ENCODE measurements at regions not wholly inside any gene's neighbourhood (a gene's known extent, or its start where the extent isn't known, plus 50 kb on each side); places are given as distances from the start of the nearest gene placed in this dataset.

GRCh38 chr9:26530841-26531240 is 361.8 kb downstream of the CAAP1 start:
- H3K27ac ChIP-seq (ENCODE audit: insufficient read depth in 1 of 2, low read depth in 1 of 2, low read length in 2 of 2, poor library complexity in 1 of 2, severe bottlenecking in 2 of 2), result no peak overlapping the region
- H3K4me1 ChIP-seq (ENCODE audit: control extremely low read depth in 1 of 4, control insufficient read depth in 4 of 4, insufficient read depth in 4 of 4, low read length in 3 of 4), result no peaks in the 10 kb centered on the region
- no peak for DNase-seq
- POLR2A ChIA-PET, result no interaction called here
- 90% methylated on average over 2 of the region's 2 CpGs for WGBS (ENCODE audit: insufficient coverage)
- no peak overlapping the region for H3K4me3 ChIP-seq (ENCODE audit: control insufficient read depth in 1 of 7, extremely low read depth in 1 of 7, insufficient read depth in 4 of 7, low read depth in 2 of 7, low read length in 6 of 7)
- no peaks in the 10 kb centered on the region for H3K27me3 ChIP-seq (replicated peaks in 2 of 5; ENCODE audit: control insufficient read depth in 4 of 5, insufficient read depth in 5 of 5, low read length in 4 of 5)
- CTCF ChIA-PET, result no interaction called here
- H3K9me3 ChIP-seq (ENCODE audit: control extremely low read depth in 1 of 5, control insufficient read depth in 4 of 5, insufficient read depth in 2 of 5, low read depth in 1 of 5, low read length in 4 of 5), result peaks cover 0 to 2% (median 0%) of the 10 kb centered on the region in 5 experiments
- H3K36me3 ChIP-seq (ENCODE audit: control insufficient read depth in 4 of 4, insufficient read depth in 4 of 4, low read length in 3 of 4), result no peaks in the 10 kb centered on the region

- no peak for DNase-seq
- Histone ChIP-seq H3K27ac (ENCODE audit: insufficient read depth in 1 of 2, low read depth in 1 of 2, low read length in 2 of 2, poor library complexity in 1 of 2, severe bottlenecking in 2 of 2) (no peak overlapping the region), H3K36me3 (ENCODE audit: control insufficient read depth in 4 of 4, insufficient read depth in 4 of 4, low read length in 3 of 4) (no peaks in the 10 kb centered on the region), H3K9me3 (ENCODE audit: control extremely low read depth in 1 of 5, control insufficient read depth in 4 of 5, insufficient read depth in 2 of 5, low read depth in 1 of 5, low read length in 4 of 5) (peaks cover 0 to 2% (median 0%) of the 10 kb centered on the region in 5 experiments), H3K4me3 (ENCODE audit: control insufficient read depth in 1 of 7, extremely low read depth in 1 of 7, insufficient read depth in 4 of 7, low read depth in 2 of 7, low read length in 6 of 7) (no peak overlapping the region), H3K27me3 (replicated peaks in 2 of 5; ENCODE audit: control insufficient read depth in 4 of 5, insufficient read depth in 5 of 5, low read length in 4 of 5) (no peaks in the 10 kb centered on the region), H3K4me1 (ENCODE audit: control extremely low read depth in 1 of 4, control insufficient read depth in 4 of 4, insufficient read depth in 4 of 4, low read length in 3 of 4) (no peaks in the 10 kb centered on the region)
- CTCF ChIA-PET, result no interaction called here
- POLR2A ChIA-PET, result no interaction called here
- 87% methylated on average over 3 of the region's 4 CpGs for WGBS (ENCODE audit: insufficient coverage)
These were observed 364.7 kb downstream of the CAAP1 start for GRCh38 chr9:26527931-26528330.

GRCh38 chr9:26524267-26524666 is 368.3 kb downstream of the CAAP1 start:
- POLR2A ChIA-PET, result no interaction called here
- CTCF ChIA-PET, result no interaction called here
- H3K36me3 ChIP-seq (ENCODE audit: control insufficient read depth in 4 of 4, insufficient read depth in 4 of 4, low read length in 3 of 4), result no peaks in the 10 kb centered on the region
- no peak overlapping the region for H3K4me3 ChIP-seq (ENCODE audit: control insufficient read depth in 1 of 7, extremely low read depth in 1 of 7, insufficient read depth in 4 of 7, low read depth in 2 of 7, low read length in 6 of 7)
- no peak overlapping the region for H3K27ac ChIP-seq (ENCODE audit: insufficient read depth in 1 of 2, low read depth in 1 of 2, low read length in 2 of 2, poor library complexity in 1 of 2, severe bottlenecking in 2 of 2)
- H3K4me1 ChIP-seq (ENCODE audit: control extremely low read depth in 1 of 4, control insufficient read depth in 4 of 4, insufficient read depth in 4 of 4, low read length in 3 of 4), result no peaks in the 10 kb centered on the region
- no peaks in the 10 kb centered on the region for H3K27me3 ChIP-seq (replicated peaks in 2 of 5; ENCODE audit: control insufficient read depth in 4 of 5, insufficient read depth in 5 of 5, low read length in 4 of 5)
- DNase-seq, result no peak
- H3K9me3 ChIP-seq (ENCODE audit: control extremely low read depth in 1 of 5, control insufficient read depth in 4 of 5, insufficient read depth in 2 of 5, low read depth in 1 of 5, low read length in 4 of 5), result no peaks in the 10 kb centered on the region
- WGBS (ENCODE audit: insufficient coverage), result 60% methylated on average over 1 of the region's 1 CpG

GRCh38 chr9:26523577-26523976 is 369.0 kb downstream of the CAAP1 start:
- Histone ChIP-seq H3K4me3 (ENCODE audit: control insufficient read depth in 1 of 7, extremely low read depth in 1 of 7, insufficient read depth in 4 of 7, low read depth in 2 of 7, low read length in 6 of 7) (no peak overlapping the region), H3K4me1 (ENCODE audit: control extremely low read depth in 1 of 4, control insufficient read depth in 4 of 4, insufficient read depth in 4 of 4, low read length in 3 of 4) (no peaks in the 10 kb centered on the region), H3K27ac (ENCODE audit: insufficient read depth in 1 of 2, low read depth in 1 of 2, low read length in 2 of 2, poor library complexity in 1 of 2, severe bottlenecking in 2 of 2) (no peak overlapping the region), H3K27me3 (replicated peaks in 2 of 5; ENCODE audit: control insufficient read depth in 4 of 5, insufficient read depth in 5 of 5, low read length in 4 of 5) (no peaks in the 10 kb centered on the region), H3K9me3 (ENCODE audit: control extremely low read depth in 1 of 5, control insufficient read depth in 4 of 5, insufficient read depth in 2 of 5, low read depth in 1 of 5, low read length in 4 of 5) (no peaks in the 10 kb centered on the region), H3K36me3 (ENCODE audit: control insufficient read depth in 4 of 4, insufficient read depth in 4 of 4, low read length in 3 of 4) (no peaks in the 10 kb centered on the region)
- no peak for DNase-seq
- CTCF ChIA-PET, result no interaction called here
- POLR2A ChIA-PET, result no interaction called here
- 74% methylated on average over 3 of the region's 3 CpGs for WGBS (ENCODE audit: insufficient coverage)

GRCh38 chr9:26520141-26520540 is 372.5 kb downstream of the CAAP1 start:
- DNase-seq, result no peak
- no CpG with 5 or more reads among the region's 1 CpG for whole genome bisulfite sequencing (ENCODE audit: insufficient coverage)
- POLR2A ChIA-PET, result no interaction called here
- Histone ChIP-seq H3K36me3 (ENCODE audit: control insufficient read depth in 4 of 4, insufficient read depth in 4 of 4, low read length in 3 of 4) (no peaks in the 10 kb centered on the region), H3K4me3 (ENCODE audit: control insufficient read depth in 1 of 7, extremely low read depth in 1 of 7, insufficient read depth in 4 of 7, low read depth in 2 of 7, low read length in 6 of 7) (no peak overlapping the region), H3K4me1 (ENCODE audit: control extremely low read depth in 1 of 4, control insufficient read depth in 4 of 4, insufficient read depth in 4 of 4, low read length in 3 of 4) (no peaks in the 10 kb centered on the region), H3K27ac (ENCODE audit: insufficient read depth in 1 of 2, low read depth in 1 of 2, low read length in 2 of 2, poor library complexity in 1 of 2, severe bottlenecking in 2 of 2) (no peak overlapping the region), H3K9me3 (ENCODE audit: control extremely low read depth in 1 of 5, control insufficient read depth in 4 of 5, insufficient read depth in 2 of 5, low read depth in 1 of 5, low read length in 4 of 5) (no peaks in the 10 kb centered on the region), H3K27me3 (replicated peaks in 2 of 5; ENCODE audit: control insufficient read depth in 4 of 5, insufficient read depth in 5 of 5, low read length in 4 of 5) (no peaks in the 10 kb centered on the region)
- CTCF ChIA-PET, result no interaction called here

- WGBS (ENCODE audit: insufficient coverage), result 83% methylated on average over 1 of the region's 1 CpG
- H3K4me3 ChIP-seq (ENCODE audit: control insufficient read depth in 1 of 7, extremely low read depth in 1 of 7, insufficient read depth in 4 of 7, low read depth in 2 of 7, low read length in 6 of 7), result no peak overlapping the region
- no peaks in the 10 kb centered on the region for H3K4me1 ChIP-seq (ENCODE audit: control extremely low read depth in 1 of 4, control insufficient read depth in 4 of 4, insufficient read depth in 4 of 4, low read length in 3 of 4)
- CTCF ChIA-PET, result no interaction called here
- H3K27me3 ChIP-seq (replicated peaks in 2 of 5; ENCODE audit: control insufficient read depth in 4 of 5, insufficient read depth in 5 of 5, low read length in 4 of 5), result no peaks in the 10 kb centered on the region
- H3K36me3 ChIP-seq (ENCODE audit: control insufficient read depth in 4 of 4, insufficient read depth in 4 of 4, low read length in 3 of 4), result no peaks in the 10 kb centered on the region
- POLR2A ChIA-PET, result no interaction called here
- no peak for DNase-seq
- H3K27ac ChIP-seq (ENCODE audit: insufficient read depth in 1 of 2, low read depth in 1 of 2, low read length in 2 of 2, poor library complexity in 1 of 2, severe bottlenecking in 2 of 2), result no peak overlapping the region
- H3K9me3 ChIP-seq (ENCODE audit: control extremely low read depth in 1 of 5, control insufficient read depth in 4 of 5, insufficient read depth in 2 of 5, low read depth in 1 of 5, low read length in 4 of 5), result no peaks in the 10 kb centered on the region
These were observed 375.7 kb downstream of the CAAP1 start for GRCh38 chr9:26516773-26517343.

GRCh38 chr9:26513730-26514129 is 378.9 kb downstream of the CAAP1 start:
- Histone ChIP-seq H3K36me3 (ENCODE audit: control insufficient read depth in 4 of 4, insufficient read depth in 4 of 4, low read length in 3 of 4) (no peaks in the 10 kb centered on the region), H3K4me1 (ENCODE audit: control extremely low read depth in 1 of 4, control insufficient read depth in 4 of 4, insufficient read depth in 4 of 4, low read length in 3 of 4) (no peaks in the 10 kb centered on the region), H3K27me3 (replicated peaks in 2 of 5; ENCODE audit: control insufficient read depth in 4 of 5, insufficient read depth in 5 of 5, low read length in 4 of 5) (no peaks in the 10 kb centered on the region), H3K4me3 (ENCODE audit: control insufficient read depth in 1 of 7, extremely low read depth in 1 of 7, insufficient read depth in 4 of 7, low read depth in 2 of 7, low read length in 6 of 7) (no peak overlapping the region), H3K27ac (ENCODE audit: insufficient read depth in 1 of 2, low read depth in 1 of 2, low read length in 2 of 2, poor library complexity in 1 of 2, severe bottlenecking in 2 of 2) (no peak overlapping the region), H3K9me3 (ENCODE audit: control extremely low read depth in 1 of 5, control insufficient read depth in 4 of 5, insufficient read depth in 2 of 5, low read depth in 1 of 5, low read length in 4 of 5) (no peaks in the 10 kb centered on the region)
- ChIA-PET POLR2A (no interaction called here), CTCF (no interaction called here)
- WGBS (ENCODE audit: insufficient coverage), result 96% methylated on average over 3 of the region's 4 CpGs
- no peak for DNase-seq

Data from common myeloid progenitor, CD34-positive (primary cell).